Endothelial cell of umbilical vein (primary cell): ENCODE measurements at regions not wholly inside any gene's neighbourhood (a gene's known extent, or its start where the extent isn't known, plus 50 kb on each side); places are given as distances from the start of the nearest gene placed in this dataset.

Experiments
- BruUV-seq: library from RNA; stranded (reverse); fragments of 400-500 nt; replicated peaks from 2 replicates; lab custom pipeline; 2021; lab: Mats Ljungman, UMichigan
- CTCF ChIA-PET: fragments of 300-600, 350-600 bp; sonication (Branson Sonifier 250); formaldehyde crosslinking; loops from one replicate; lab custom pipeline; 2021; ENCODE audit warnings: antibody characterized with exemption, inconsistent platforms; lab: Charles Lee
- POLR2A ChIA-PET: fragments of 300-600, 350-600 bp; sonication (Branson Sonifier 250); formaldehyde crosslinking; loops from one replicate; lab custom pipeline; 2021; ENCODE audit warnings: antibody characterized with exemption, inconsistent platforms; lab: Charles Lee
- DNase-seq: peaks from one replicate; pipeline ENCODE4 v3.0.0-alpha.2; 2011; ENCODE audit warnings: low read depth, low spot score
- FAIRE-seq: peaks from 2 replicates; lab custom pipeline; 2011; peaks lifted over from hg19 to GRCh38; lab: Jason Lieb, UNC
- H2AFZ ChIP-seq: 2 replicates; pipeline ENCODE4 v1.6.0; 2012; ENCODE audit warnings: low read depth, low read length, control low read depth, inconsistent platforms
- H3K27ac ChIP-seq: 2 replicates; pipeline ENCODE4 v1.5.1; 2011; ENCODE audit warnings: low read depth, mild to moderate bottlenecking, control low read depth, low read length, moderate library complexity; ENCODE audit not compliant: insufficient read depth
- H3K27me3 ChIP-seq, 2 experiments: 2 replicates each; pipeline versions ENCODE4 v1.6.0 to v1.6.1; 2011; ENCODE audit warnings: low read length in 2 of 2, mixed read lengths in 1 of 2; ENCODE audit not compliant: control insufficient read depth in 2 of 2, insufficient read depth in 2 of 2
- H3K36me3 ChIP-seq, 2 experiments: 2 replicates in 1 of 2; 3 replicates in 1 of 2; pipeline ENCODE4 v1.5.1; 2011; ENCODE audit warnings: low read length in 2 of 2, mild to moderate bottlenecking in 1 of 2, moderate library complexity in 1 of 2; ENCODE audit not compliant: control insufficient read depth in 2 of 2, insufficient read depth in 2 of 2; ENCODE audit errors: extremely low read depth in 1 of 2
- H3K4me1 ChIP-seq: 3 replicates; pipeline ENCODE4 v1.5.1; 2011; ENCODE audit warnings: mild to moderate bottlenecking, low read length; ENCODE audit not compliant: control insufficient read depth, insufficient read depth; ENCODE audit errors: extremely low read depth
- H3K4me2 ChIP-seq: 2 replicates; pipeline ENCODE4 v1.6.1; 2011; ENCODE audit warnings: low read length, control low read depth, mixed read lengths; ENCODE audit not compliant: insufficient read depth
- H3K4me3 ChIP-seq, 3 experiments: fragments of 200-600 bp in 1 of 3; sonication (generic), shearing (Covaris generic) in 1 of 3; replicated peaks in 1 of 3; 2 replicates each; pipeline ENCODE4 v1.5.1; 2011 to 2016; ENCODE audit warnings: control low read depth in 3 of 3, low read length in 3 of 3, mild to moderate bottlenecking in 2 of 3, inconsistent platforms in 1 of 3, low read depth in 1 of 3, moderate library complexity in 1 of 3; ENCODE audit not compliant: insufficient read depth in 1 of 3
- H3K79me2 ChIP-seq: 2 replicates; pipeline ENCODE4 v1.6.0; 2012; ENCODE audit warnings: low read length, inconsistent platforms; ENCODE audit not compliant: control insufficient read depth, insufficient read depth
- H3K9ac ChIP-seq: replicated peaks from 2 replicates; pipeline ENCODE3; 2011; ENCODE audit warnings: low read length, control low read depth; ENCODE audit not compliant: insufficient read depth; ENCODE audit errors: extremely low read depth
- H3K9me1 ChIP-seq: replicated peaks from 3 replicates; pipeline ENCODE4 v1.6.0; 2011; ENCODE audit warnings: mild to moderate bottlenecking, low read length; ENCODE audit not compliant: control insufficient read depth, insufficient read depth; ENCODE audit errors: extremely low read depth
- H3K9me3 ChIP-seq: replicated peaks from 2 replicates; pipeline ENCODE4 v1.5.1; 2012; ENCODE audit warnings: low read length, inconsistent platforms; ENCODE audit not compliant: control insufficient read depth, insufficient read depth
- H4K20me1 ChIP-seq: replicated peaks from 2 replicates; pipeline ENCODE3; 2011; ENCODE audit warnings: mild to moderate bottlenecking, low read length; ENCODE audit not compliant: control insufficient read depth, insufficient read depth; ENCODE audit errors: extremely low read depth
- CTCF ChIP-seq, 2 donors: IDR thresholded peaks; 1 replicate in 1 of 2; 2 replicates in 1 of 2; pipeline ENCODE4 v1.5.1; 2011; ENCODE audit warnings: low read length in 2 of 2, mild to moderate bottlenecking in 2 of 2, moderate library complexity in 2 of 2, control low read depth in 1 of 2, inconsistent platforms in 1 of 2, low read depth in 1 of 2; ENCODE audit not compliant: insufficient read depth in 1 of 2; ENCODE audit errors: extremely low read depth in 1 of 2
- EZH2 ChIP-seq: IDR thresholded peaks from 2 replicates; pipeline ENCODE4 v1.6.1; 2012; ENCODE audit warnings: borderline replicate concordance, low read depth, mild to moderate bottlenecking, moderate library complexity, low read length, inconsistent platforms; ENCODE audit not compliant: severe bottlenecking
- FOS ChIP-seq: IDR thresholded peaks from 2 replicates; pipeline ENCODE4 v1.6.1; 2011; ENCODE audit warnings: mild to moderate bottlenecking, low read length, moderate library complexity, borderline replicate concordance; ENCODE audit not compliant: insufficient read depth
- GATA2 ChIP-seq: IDR thresholded peaks from 2 replicates; pipeline ENCODE4 v1.7.0; 2011; ENCODE audit warnings: low read depth, mild to moderate bottlenecking, moderate library complexity, mixed read lengths, low read length; ENCODE audit not compliant: insufficient read length, insufficient read depth
- JUN ChIP-seq: IDR thresholded peaks from 2 replicates; pipeline ENCODE4 v1.6.1; 2011; ENCODE audit warnings: borderline replicate concordance, low read depth; ENCODE audit not compliant: insufficient read length, insufficient read depth
- MYC ChIP-seq: IDR thresholded peaks from one replicate; pipeline ENCODE4 v1.6.1; 2011; ENCODE audit warnings: mild to moderate bottlenecking, low read depth, low read length
- POLR2A ChIP-seq: IDR thresholded peaks from 2 replicates; pipeline ENCODE4 v1.6.1; 2012; ENCODE audit warnings: low read depth, mild to moderate bottlenecking, control low read depth, low read length
- POLR2AphosphoS5 ChIP-seq: IDR thresholded peaks from 2 replicates; pipeline ENCODE4 v1.6.1; 2012; ENCODE audit warnings: low read depth, mild to moderate bottlenecking, control low read depth, low read length, moderate library complexity; ENCODE audit not compliant: insufficient read depth
- dilution Hi-C: fragments of 300-500 bp; cut with MboI; formaldehyde crosslinking; loops from one replicate; pipeline ENCODE4 v1.15.0; 2019; ENCODE audit warnings: low sequenced_read_pairs; ENCODE audit not compliant: extremely low pct_ligation_motif_present
- intact Hi-C: fragments of 100-400 bp; cut with micrococcal nuclease; formaldehyde crosslinking; loops from one replicate; pipeline ENCODE4 v1.10.0; 2022

- no peaks in the 10 kb centered on the region for H3K9me1 ChIP-seq
- H3K36me3 ChIP-seq: no peaks in the 10 kb centered on the region
- H3K79me2 ChIP-seq: no peaks in the 10 kb centered on the region
- no peaks in the 10 kb centered on the region for H4K20me1 ChIP-seq
- no peak for FAIRE-seq
- dilution Hi-C loops: no loop called here
- no peak overlapping the region for H3K27ac ChIP-seq
- no peaks in the 10 kb centered on the region for H3K27me3 ChIP-seq
- DNase-seq: no peak
- POLR2A ChIA-PET: no interaction called here
- no peak overlapping the region for H2AFZ ChIP-seq
- intact Hi-C loops: loop anchor here (1.0 kb wide), 1 partner anchor 13 kb away; no protein-coding TSS in a partner anchor
- BruUV-seq: no TSS peak
- H3K4me3 ChIP-seq: no peak overlapping the region
- CTCF ChIA-PET: no interaction called here
- H3K4me2 ChIP-seq: peak overlapping the region; percentile 23
- H3K4me1 ChIP-seq: peaks cover 16% of the 10 kb centered on the region
- no peaks in the 10 kb centered on the region for H3K9me3 ChIP-seq
- no peak overlapping the region for H3K9ac ChIP-seq
- no peak for TF ChIP-seq MYC
- TF ChIP-seq JUN: no peak
- no peak for TF ChIP-seq GATA2
- no peak for TF ChIP-seq FOS
- TF ChIP-seq EZH2: no peak
- no peak for TF ChIP-seq POLR2AphosphoS5
- TF ChIP-seq POLR2A: no peak
- TF ChIP-seq CTCF (IDR thresholded peaks at IDR 0.05; ENCODE audit: extremely low read depth in 1 of 2, insufficient read depth in 1 of 2, low read depth in 1 of 2, low read length in 2 of 2): no peak
Measured at GRCh38 chr12:28782812-28783211, 366.3 kb upstream of the FAR2 start.
